GM12878 (cell line): ENCODE measurements at regions not wholly inside any gene's neighbourhood (a gene's known extent, or its start where the extent isn't known, plus 50 kb on each side); places are given as distances from the start of the nearest gene placed in this dataset.

Experiments used
- ATAC-seq: fragments of 200-7000 bp; cut with Tn5 transposase; 3 replicates; pipeline ENCODE4 v1.9.1; 2020; ENCODE audit warnings: mild to moderate bottlenecking, moderate library complexity
- BruUV-seq: library from RNA; stranded (reverse); fragments of 400-500 nt; replicated peaks from 2 replicates; lab custom pipeline; 2021; lab: Mats Ljungman, UMichigan
- CTCF ChIA-PET: fragments of 300-600 bp; sonication (Branson Sonifier 250); formaldehyde crosslinking; extraction: SDS; loops from one replicate; lab custom pipeline; 2021; ENCODE audit warnings: inconsistent platforms; lab: Yijun Ruan, JAX
- POLR2A ChIA-PET: fragments of 350-600 bp; formaldehyde crosslinking; extraction: SDS; loops from one replicate; lab custom pipeline; 2021; ENCODE audit warnings: inconsistent platforms; lab: Charles Lee
- RAD21 ChIA-PET: fragments of 300-600 bp; sonication (Branson Sonifier 250); formaldehyde crosslinking; loops from one replicate; lab custom pipeline; 2023; ENCODE audit warnings: antibody characterized with exemption; ENCODE audit not compliant: unreplicated experiment; lab: Charles Lee
- SMC1A ChIA-PET: fragments of 300-600 bp; sonication (Branson Sonifier 250); formaldehyde crosslinking; loops from one replicate; lab custom pipeline; 2023; ENCODE audit not compliant: unreplicated experiment, uncharacterized antibody; lab: Charles Lee
- DNase-seq: peaks from one replicate; pipeline ENCODE4 v3.0.0-alpha.2; 2011; ENCODE audit warnings: low read depth, low spot score
- FAIRE-seq: peaks from 3 replicates; lab custom pipeline; 2011; peaks lifted over from hg19 to GRCh38; lab: Jason Lieb, UNC
- H2AFZ ChIP-seq: 2 replicates; pipeline ENCODE4 v1.6.0; 2011; ENCODE audit warnings: low read depth, low read length, control low read depth; ENCODE audit not compliant: control insufficient read depth
- H3K27ac ChIP-seq: 2 replicates; pipeline ENCODE4 v1.5.1; 2011; ENCODE audit warnings: control low read depth; ENCODE audit not compliant: control insufficient read depth, insufficient read depth
- H3K27me3 ChIP-seq, 2 experiments: replicated peaks in 1 of 2; 2 replicates each; pipeline versions ENCODE4 v1.6.0 to v1.6.1; 2011; ENCODE audit warnings: low read length in 1 of 2; ENCODE audit not compliant: control insufficient read depth in 2 of 2, insufficient read depth in 2 of 2
- H3K36me3 ChIP-seq, 2 experiments: 2 replicates each; pipeline ENCODE4 v1.5.1; 2011; ENCODE audit warnings: low read length in 1 of 2; ENCODE audit not compliant: control insufficient read depth in 2 of 2, insufficient read depth in 2 of 2
- H3K4me1 ChIP-seq: 2 replicates; pipeline ENCODE4 v1.6.1; 2011; ENCODE audit warnings: mild to moderate bottlenecking, low read length, moderate library complexity, mixed read lengths; ENCODE audit not compliant: control insufficient read depth, insufficient read depth
- H3K4me2 ChIP-seq: 2 replicates; pipeline ENCODE4 v1.6.0; 2011; ENCODE audit warnings: control low read depth; ENCODE audit not compliant: control insufficient read depth, insufficient read depth
- H3K4me3 ChIP-seq: fragments of 200-600 bp; sonication (generic); 2 replicates; pipeline ENCODE4 v1.5.1; 2016
- H3K79me2 ChIP-seq: 2 replicates; pipeline ENCODE4 v1.6.0; 2011; ENCODE audit warnings: low read length; ENCODE audit not compliant: control insufficient read depth, insufficient read depth
- H3K9ac ChIP-seq: 2 replicates; pipeline ENCODE4 v1.8.0; 2011; ENCODE audit warnings: low read length, control low read depth, mixed read lengths; ENCODE audit not compliant: control insufficient read depth, insufficient read depth
- H3K9me3 ChIP-seq: replicated peaks from 3 replicates; pipeline ENCODE4 v1.5.1; 2011; ENCODE audit warnings: mild to moderate bottlenecking, low read length; ENCODE audit not compliant: control insufficient read depth, insufficient read depth
- H4K20me1 ChIP-seq: 2 replicates; pipeline ENCODE4 v1.6.0; 2011; ENCODE audit not compliant: control insufficient read depth, insufficient read depth
- CHD2 ChIP-seq: IDR thresholded peaks from 2 replicates; pipeline ENCODE4 v1.6.1; 2011; ENCODE audit warnings: low read depth, low read length, improper control_type of control experiment, borderline replicate concordance
- FOS ChIP-seq: IDR thresholded peaks from 3 replicates; pipeline ENCODE4 v1.6.1; 2011; ENCODE audit warnings: borderline replicate concordance; ENCODE audit not compliant: insufficient read length; ENCODE audit errors: extremely low read depth
- HDGF ChIP-seq: fragments of 450-650 bp; IDR thresholded peaks from 2 replicates; pipeline ENCODE4 v1.6.1; 2016; ENCODE audit warnings: antibody characterized with exemption
- JUND ChIP-seq: IDR thresholded peaks from 2 replicates; pipeline ENCODE4 v1.6.1; 2012; ENCODE audit warnings: low read depth, mild to moderate bottlenecking, low read length, improper control_type of control experiment, moderate library complexity
- RBBP5 ChIP-seq: fragments of 200-600 bp; sonication (generic); conservative IDR thresholded peaks from 2 replicates; pipeline ENCODE4 v1.6.1; 2016
- RELB ChIP-seq: fragments of 450-650 bp; IDR thresholded peaks from 2 replicates; pipeline ENCODE4 v1.6.1; 2017; ENCODE audit warnings: low read depth, mild to moderate bottlenecking, moderate library complexity
- RFX5 ChIP-seq: IDR thresholded peaks from 2 replicates; pipeline ENCODE4 v1.6.1; 2011; ENCODE audit warnings: low read depth, low read length, improper control_type of control experiment
- SPI1 ChIP-seq: IDR thresholded peaks from 2 replicates; pipeline ENCODE4 v1.6.1; 2011; ENCODE audit warnings: low read depth, mild to moderate bottlenecking, low read length, moderate library complexity, borderline replicate concordance; ENCODE audit not compliant: insufficient read depth
- TAF1 ChIP-seq: IDR thresholded peaks from 2 replicates; pipeline ENCODE4 v1.6.1; 2011; ENCODE audit warnings: mild to moderate bottlenecking, low read depth, low read length, borderline replicate concordance
- WGBS: methylation state at CpG from one replicate; pipeline ENCODE4 v1.1.6; 2016; ENCODE audit warnings: low lambda C conversion rate; ENCODE audit not compliant: insufficient replicate concordance, insufficient coverage; ENCODE audit errors: missing lambda C conversion rate; 5-methylcytosine and 5-hydroxymethylcytosine counted together
- in situ Hi-C: fragments of 300-500 bp; cut with MboI; formaldehyde crosslinking; loops from 9 replicates; pipeline ENCODE4 v1.14.3; 2018; ENCODE audit warnings: mixed read lengths
- intact Hi-C: fragments of 100-400 bp; cut with micrococcal nuclease; formaldehyde crosslinking; loops from one replicate; pipeline ENCODE4 v1.14.2; 2022; ENCODE audit not compliant: unreplicated experiment
- TF ChIP-seq, protein P1 (sequence below): fragments of 450-650 bp; IDR thresholded peaks from 2 replicates; pipeline ENCODE4 v1.6.1; 2016; ENCODE audit warnings: mild to moderate bottlenecking
- TF ChIP-seq, protein P2 (sequence below): fragments of 450-650 bp; IDR thresholded peaks from 2 replicates; pipeline ENCODE4 v1.6.1; 2018; ENCODE audit warnings: mild to moderate bottlenecking, low read depth, moderate library complexity; ENCODE audit not compliant: partially characterized antibody
- TF ChIP-seq, protein P3 (sequence below): fragments of 450-650 bp; conservative IDR thresholded peaks from 2 replicates; pipeline ENCODE4 v1.6.1; 2017; ENCODE audit warnings: mild to moderate bottlenecking, moderate library complexity

DNA sequence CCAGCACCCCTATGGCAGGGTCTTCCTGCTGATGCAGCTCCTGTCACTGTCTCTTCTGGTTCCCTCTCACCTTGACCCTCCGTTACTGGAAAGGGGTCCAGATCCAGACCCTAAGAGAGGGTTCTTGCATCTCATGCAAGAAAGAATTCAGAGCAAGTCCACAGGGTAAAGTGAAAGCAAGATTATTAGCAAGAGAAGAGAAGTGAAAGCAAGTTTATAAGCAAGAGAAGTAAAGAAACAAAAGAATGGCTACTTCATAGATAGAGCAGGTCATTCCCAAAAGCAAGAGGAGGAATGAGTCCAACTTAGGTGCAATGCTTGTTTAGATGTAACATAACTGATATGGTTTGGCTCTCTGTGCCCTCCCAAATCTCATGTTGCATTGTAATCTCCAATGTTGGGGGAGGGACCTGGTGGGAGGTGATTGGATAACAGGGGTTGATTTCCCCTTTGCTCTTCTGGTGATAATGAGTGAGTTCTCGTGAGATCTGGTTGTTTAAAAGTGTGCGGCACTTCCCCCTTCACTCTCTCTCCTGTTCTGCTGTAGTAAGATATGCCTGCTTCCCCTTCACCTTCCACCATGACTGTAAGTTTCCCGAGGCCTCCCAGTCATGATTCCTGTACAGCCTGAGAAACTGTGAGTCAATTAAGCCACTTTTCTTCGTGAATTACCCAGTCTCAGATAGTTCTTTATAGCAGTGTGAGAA lies 183.3 kb downstream of the MED10 start:
- no peak for TF ChIP-seq RFX5
- TF ChIP-seq, protein P1, sequence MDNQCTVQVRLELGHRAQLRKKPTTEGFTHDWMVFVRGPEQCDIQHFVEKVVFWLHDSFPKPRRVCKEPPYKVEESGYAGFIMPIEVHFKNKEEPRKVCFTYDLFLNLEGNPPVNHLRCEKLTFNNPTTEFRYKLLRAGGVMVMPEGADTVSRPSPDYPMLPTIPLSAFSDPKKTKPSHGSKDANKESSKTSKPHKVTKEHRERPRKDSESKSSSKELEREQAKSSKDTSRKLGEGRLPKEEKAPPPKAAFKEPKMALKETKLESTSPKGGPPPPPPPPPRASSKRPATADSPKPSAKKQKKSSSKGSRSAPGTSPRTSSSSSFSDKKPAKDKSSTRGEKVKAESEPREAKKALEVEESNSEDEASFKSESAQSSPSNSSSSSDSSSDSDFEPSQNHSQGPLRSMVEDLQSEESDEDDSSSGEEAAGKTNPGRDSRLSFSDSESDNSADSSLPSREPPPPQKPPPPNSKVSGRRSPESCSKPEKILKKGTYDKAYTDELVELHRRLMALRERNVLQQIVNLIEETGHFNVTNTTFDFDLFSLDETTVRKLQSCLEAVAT: 0 out of 2 replicates have a peak, but pooled peaks have one; percentile 12
- no peak for TF ChIP-seq FOS
- TF ChIP-seq RBBP5: no peak
- peak; percentile 31; the same call in 1 of the 2 replicates for TF ChIP-seq SPI1
- no peak for TF ChIP-seq TAF1
- TF ChIP-seq RELB: no peak
- 0 out of 2 replicates have a peak, but pooled peaks have one; percentile 29 for TF ChIP-seq CHD2
- 0 out of 2 replicates have a peak, but pooled peaks have one; percentile 28 for TF ChIP-seq HDGF
- TF ChIP-seq, protein P2, sequence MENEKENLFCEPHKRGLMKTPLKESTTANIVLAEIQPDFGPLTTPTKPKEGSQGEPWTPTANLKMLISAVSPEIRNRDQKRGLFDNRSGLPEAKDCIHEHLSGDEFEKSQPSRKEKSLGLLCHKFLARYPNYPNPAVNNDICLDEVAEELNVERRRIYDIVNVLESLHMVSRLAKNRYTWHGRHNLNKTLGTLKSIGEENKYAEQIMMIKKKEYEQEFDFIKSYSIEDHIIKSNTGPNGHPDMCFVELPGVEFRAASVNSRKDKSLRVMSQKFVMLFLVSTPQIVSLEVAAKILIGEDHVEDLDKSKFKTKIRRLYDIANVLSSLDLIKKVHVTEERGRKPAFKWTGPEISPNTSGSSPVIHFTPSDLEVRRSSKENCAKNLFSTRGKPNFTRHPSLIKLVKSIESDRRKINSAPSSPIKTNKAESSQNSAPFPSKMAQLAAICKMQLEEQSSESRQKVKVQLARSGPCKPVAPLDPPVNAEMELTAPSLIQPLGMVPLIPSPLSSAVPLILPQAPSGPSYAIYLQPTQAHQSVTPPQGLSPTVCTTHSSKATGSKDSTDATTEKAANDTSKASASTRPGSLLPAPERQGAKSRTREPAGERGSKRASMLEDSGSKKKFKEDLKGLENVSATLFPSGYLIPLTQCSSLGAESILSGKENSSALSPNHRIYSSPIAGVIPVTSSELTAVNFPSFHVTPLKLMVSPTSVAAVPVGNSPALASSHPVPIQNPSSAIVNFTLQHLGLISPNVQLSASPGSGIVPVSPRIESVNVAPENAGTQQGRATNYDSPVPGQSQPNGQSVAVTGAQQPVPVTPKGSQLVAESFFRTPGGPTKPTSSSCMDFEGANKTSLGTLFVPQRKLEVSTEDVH: no peak
- no peak for TF ChIP-seq JUND
- TF ChIP-seq, protein P3, sequence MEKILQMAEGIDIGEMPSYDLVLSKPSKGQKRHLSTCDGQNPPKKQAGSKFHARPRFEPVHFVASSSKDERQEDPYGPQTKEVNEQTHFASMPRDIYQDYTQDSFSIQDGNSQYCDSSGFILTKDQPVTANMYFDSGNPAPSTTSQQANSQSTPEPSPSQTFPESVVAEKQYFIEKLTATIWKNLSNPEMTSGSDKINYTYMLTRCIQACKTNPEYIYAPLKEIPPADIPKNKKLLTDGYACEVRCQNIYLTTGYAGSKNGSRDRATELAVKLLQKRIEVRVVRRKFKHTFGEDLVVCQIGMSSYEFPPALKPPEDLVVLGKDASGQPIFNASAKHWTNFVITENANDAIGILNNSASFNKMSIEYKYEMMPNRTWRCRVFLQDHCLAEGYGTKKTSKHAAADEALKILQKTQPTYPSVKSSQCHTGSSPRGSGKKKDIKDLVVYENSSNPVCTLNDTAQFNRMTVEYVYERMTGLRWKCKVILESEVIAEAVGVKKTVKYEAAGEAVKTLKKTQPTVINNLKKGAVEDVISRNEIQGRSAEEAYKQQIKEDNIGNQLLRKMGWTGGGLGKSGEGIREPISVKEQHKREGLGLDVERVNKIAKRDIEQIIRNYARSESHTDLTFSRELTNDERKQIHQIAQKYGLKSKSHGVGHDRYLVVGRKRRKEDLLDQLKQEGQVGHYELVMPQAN: no peak
- TF ChIP-seq, all 136 proteins: peak for 4
- Histone ChIP-seq H3K4me1 (peaks cover 6% of the 10 kb centered on the region), H3K27me3 (no peaks in the 10 kb centered on the region), H3K79me2 (no peaks in the 10 kb centered on the region), H3K4me2 (no peak overlapping the region), H3K27ac (no peak overlapping the region), H3K9me3 (no peaks in the 10 kb centered on the region; the same call in 2 of the 3 replicates), H3K9ac (no peak overlapping the region), H4K20me1 (no peaks in the 10 kb centered on the region), H3K36me3 (no peaks in the 10 kb centered on the region), H3K4me3 (0 out of 2 replicates have a peak overlapping the region, but pooled peaks have one; percentile 0), H2AFZ (peak overlapping the region; percentile 37; the same call in 1 of the 2 replicates)
- ATAC-seq (peak; percentile 57), FAIRE-seq (no peak), DNase-seq (no peak)
- ChIA-PET RAD21 (interaction anchor here (0.8 to 1.2 kb wide), 2 partner anchors 77 to 78 kb away, joined by 3 to 4 read pairs; no protein-coding TSS in a partner anchor), CTCF (no interaction called here), SMC1A (interaction anchor here (0.9 kb wide), 1 partner anchor 9 kb away, joined by 3 read pairs; no protein-coding TSS in a partner anchor), POLR2A (no interaction called here)
- no TSS peak for BruUV-seq
- intact Hi-C loops: no loop called here
- 51% methylated on average over 5 of the region's 5 CpGs for WGBS
- in situ Hi-C loops: no loop called here
